VCaP (cell line): ENCODE measurements at regions not wholly inside any gene's neighbourhood (a gene's known extent, or its start where the extent isn't known, plus 50 kb on each side); places are given as distances from the start of the nearest gene placed in this dataset.
"Not testable (repeated sequence)": the region's sequence is repeated elsewhere in the genome, so short reads cannot be mapped to it uniquely, and the experiment has no call there.

Source experiments
- H3K27ac ChIP-seq: fragments of 450-650 bp; 2 replicates; pipeline ENCODE4 v1.5.1; 2017
- CTCF ChIP-seq: fragments of 450-650 bp; conservative IDR thresholded peaks from 2 replicates; pipeline ENCODE4 v1.5.1; 2017; ENCODE audit warnings: mild to moderate bottlenecking, moderate library complexity

DNA sequence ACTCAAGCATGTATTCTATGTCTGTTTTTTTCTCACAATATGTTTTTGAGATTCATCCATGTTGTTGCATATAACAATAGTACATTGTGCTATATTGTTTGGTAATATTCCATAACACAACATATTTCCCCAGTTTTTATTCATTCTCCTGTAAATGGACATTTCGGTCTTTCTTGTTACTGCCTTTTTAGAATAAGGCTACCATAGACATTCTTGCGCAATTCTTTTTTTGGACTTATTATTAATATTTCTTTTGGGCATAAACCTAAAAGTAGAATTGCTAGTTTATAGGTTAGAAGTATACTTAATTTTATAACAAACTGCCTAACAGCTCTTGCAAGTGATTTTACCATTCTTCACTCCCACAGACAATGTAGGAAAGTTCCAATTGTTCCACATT is 573.0 kb downstream of the ADGRL2 start:
- H3K27ac ChIP-seq: no peak overlapping the region
- no peak for TF ChIP-seq CTCF

- TF ChIP-seq CTCF: no peak
- H3K27ac ChIP-seq: no peak overlapping the region
Measured at GRCh38 chr1:82371844-82372498, 571.2 kb downstream of the ADGRL2 start.

- no peak overlapping the region for H3K27ac ChIP-seq
- no peak for TF ChIP-seq CTCF
Measured at GRCh38 chr1:82367456-82367855, 566.7 kb downstream of the ADGRL2 start.

DNA sequence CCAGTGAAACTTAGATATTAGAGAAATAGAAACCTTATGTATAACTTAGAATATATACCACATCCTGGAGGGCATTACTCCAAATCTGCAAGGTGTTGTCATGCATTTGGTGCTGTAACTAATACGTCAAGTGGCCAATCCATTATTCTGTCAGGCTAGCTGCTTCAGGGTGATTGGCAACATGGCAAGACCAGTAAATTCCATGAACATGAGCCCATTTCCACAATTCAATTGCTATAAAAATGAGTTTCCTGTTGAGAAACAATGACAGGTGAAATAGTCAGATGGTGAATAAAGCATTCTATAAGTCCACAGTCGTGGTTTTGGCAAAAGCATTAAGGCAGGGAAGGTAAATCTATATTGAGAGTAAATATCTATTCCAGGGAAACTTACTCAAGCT is 566.0 kb downstream of the ADGRL2 start:
- TF ChIP-seq CTCF: no peak

GRCh38 chr1:82359541-82359940 is 558.8 kb downstream of the ADGRL2 start:
- H3K27ac ChIP-seq: not testable (repeated sequence)

More for the DNA sequence above, 566.0 kb downstream of the ADGRL2 start:
- H3K27ac ChIP-seq: no peak overlapping the region

GRCh38 chr1:82358706-82359105 is 558.0 kb downstream of the ADGRL2 start:
- H3K27ac ChIP-seq: not testable (repeated sequence)

DNA sequence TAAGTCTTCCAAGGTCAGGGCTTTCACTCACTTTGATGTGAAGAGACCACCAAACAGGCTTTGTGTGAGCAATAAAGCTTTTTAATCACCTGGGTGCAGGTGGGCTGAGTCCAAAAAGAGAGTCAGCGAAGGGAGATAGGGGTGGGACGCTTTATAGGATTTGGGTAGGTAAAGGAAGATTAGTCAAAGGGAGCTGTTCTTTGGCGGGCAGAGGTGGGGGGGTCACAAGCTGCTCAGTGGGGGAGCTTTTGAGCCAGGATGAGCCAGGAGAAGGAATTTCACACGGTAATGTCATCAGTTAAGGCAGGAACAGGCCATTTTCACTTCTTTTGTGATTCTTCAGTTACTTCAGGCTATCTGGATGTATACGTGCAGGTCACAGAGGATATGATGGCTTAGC is 553.8 kb downstream of the ADGRL2 start:
- not testable (repeated sequence) for H3K27ac ChIP-seq

GRCh38 chr1:82348487-82348886 is 547.8 kb downstream of the ADGRL2 start:
- TF ChIP-seq CTCF: no peak
- H3K27ac ChIP-seq: no peak overlapping the region

DNA sequence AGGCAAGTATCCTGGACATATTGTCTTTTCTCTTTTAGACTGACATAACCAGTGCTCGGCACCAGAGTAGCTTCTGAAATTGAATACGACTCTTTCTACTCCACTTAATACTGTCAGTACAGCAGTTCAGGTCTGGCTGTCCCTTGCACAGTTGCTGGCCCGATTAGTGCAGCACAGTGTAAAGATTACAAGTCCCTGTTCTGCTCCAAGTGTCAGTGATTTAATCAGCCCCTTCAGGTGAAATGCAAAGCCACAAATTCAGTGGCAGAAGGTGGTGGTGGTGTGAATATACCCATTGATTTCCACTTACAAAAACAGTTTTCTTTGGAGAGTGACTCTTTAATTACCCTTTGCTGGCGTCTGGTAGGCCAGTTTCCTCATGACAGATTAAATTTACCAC is 545.4 kb downstream of the ADGRL2 start:
- TF ChIP-seq CTCF: no peak
- H3K27ac ChIP-seq: no peak overlapping the region
